K562 (cell line): ENCODE measurements at regions not wholly inside any gene's neighbourhood (a gene's known extent, or its start where the extent isn't known, plus 50 kb on each side); places are given as distances from the start of the nearest gene placed in this dataset.

Source experiments
- CTCF ChIP-seq, 3 experiments: IDR thresholded peaks in 2 of 3; conservative IDR thresholded peaks in 1 of 3; 2 replicates each; pipeline ENCODE4 v1.5.1; 2011 to 2012; ENCODE audit warnings: low read length in 3 of 3, mild to moderate bottlenecking in 3 of 3, control low read depth in 2 of 3, improper control_type of control experiment in 1 of 3, inconsistent platforms in 1 of 3, low read depth in 1 of 3, mixed read lengths in 1 of 3, moderate library complexity in 1 of 3; ENCODE audit not compliant: insufficient read depth in 2 of 3
- EZH2 ChIP-seq: IDR thresholded peaks from 2 replicates; pipeline ENCODE4 v1.6.1; 2012; ENCODE audit warnings: low read depth, mild to moderate bottlenecking, inconsistent platforms, low read length, borderline replicate concordance
- HMGXB4 ChIP-seq: sonication (generic); formaldehyde crosslinking; IDR thresholded peaks from 2 replicates; pipeline ENCODE4 v1.8.1; 2023; ENCODE audit warnings: mild to moderate bottlenecking, missing genetic modification reagents
- HNRNPL ChIP-seq: fragments of 200-400 bp; formaldehyde crosslinking; IDR thresholded peaks from 2 replicates; pipeline ENCODE4 v1.6.1; 2017; ENCODE audit warnings: low read depth, mild to moderate bottlenecking, low read length
- POLR2A ChIP-seq: fragments of 450-650 bp; conservative IDR thresholded peaks from 2 replicates; pipeline ENCODE4 v1.6.1; 2016
- RAD21 ChIP-seq, 2 experiments: fragments of 250-450 bp in 1 of 2; fragments of 450-650 bp in 1 of 2; sonication (Bioruptor Pico) in 1 of 2; formaldehyde crosslinking in 1 of 2; IDR thresholded peaks in 1 of 2; conservative IDR thresholded peaks in 1 of 2; 2 replicates each; pipeline versions ENCODE4 v1.4.0 to v1.8.0; 2020 to 2022; ENCODE audit warnings: mild to moderate bottlenecking in 2 of 2, moderate library complexity in 1 of 2
- RNF219 ChIP-seq: fragments of 250-450 bp; sonication (Bioruptor Pico); IDR thresholded peaks from 2 replicates; pipeline ENCODE4 v1.5.0; 2022; ENCODE audit warnings: mild to moderate bottlenecking
- SNRNP70 ChIP-seq: fragments of 200-400 bp; formaldehyde crosslinking; optimal IDR thresholded peaks from 2 replicates; pipeline ENCODE3; 2017; ENCODE audit warnings: low read depth, low read length
- ZFP36 ChIP-seq: fragments of 150-350 bp; IDR thresholded peaks from 2 replicates; pipeline ENCODE4 v1.6.1; 2018; ENCODE audit warnings: low read length, low read depth; ENCODE audit not compliant: partially characterized antibody
- ZFX ChIP-seq: sonication (generic); formaldehyde crosslinking; IDR thresholded peaks from 2 replicates; pipeline ENCODE4 v1.8.0; 2022; ENCODE audit warnings: mild to moderate bottlenecking, missing genetic modification reagents, moderate library complexity
- ZNF121 ChIP-seq: sonication (generic); formaldehyde crosslinking; conservative IDR thresholded peaks from 2 replicates; pipeline ENCODE4 v1.8.0; 2022; ENCODE audit warnings: missing genetic modification reagents
- ZNF146 ChIP-seq: IDR thresholded peaks from one replicate; pipeline ENCODE4 v1.6.1; 2018; ENCODE audit warnings: missing compliant biosample characterization; ENCODE audit not compliant: unreplicated experiment

GRCh38 chr18:39448942-39449341, 1883.3 kb upstream of the CELF4 start:
- TF ChIP-seq CTCF (IDR thresholded peaks at IDR 0.05 in 2 of 3, conservative IDR thresholded peaks at IDR 0.05 in 1 of 3; ENCODE audit: insufficient read depth in 2 of 3, low read depth in 1 of 3, low read length in 3 of 3): no peak
- no peak for TF ChIP-seq RAD21 (CRISPR knock-in tag; conservative IDR thresholded peaks at IDR 0.05 in 1 of 2, IDR thresholded peaks at IDR 0.05 in 1 of 2)
- TF ChIP-seq RNF219 (CRISPR knock-in tag): no peak
- TF ChIP-seq SNRNP70: no peak
- no peak for TF ChIP-seq ZFP36
- no peak for TF ChIP-seq HNRNPL
- no peak for TF ChIP-seq ZNF146 (CRISPR knock-in tag)
- no peak for TF ChIP-seq ZFX (CRISPR knock-in tag)
- TF ChIP-seq HMGXB4 (CRISPR knock-in tag): no peak
- TF ChIP-seq POLR2A: no peak
- TF ChIP-seq ZNF121 (CRISPR knock-in tag): no peak
- no peak for TF ChIP-seq EZH2
